KMS-11 (cell line): ENCODE measurements at regions not wholly inside any gene's neighbourhood (a gene's known extent, or its start where the extent isn't known, plus 50 kb on each side); places are given as distances from the start of the nearest gene placed in this dataset.

Source experiments
- H2AFZ ChIP-seq: fragments of 200-600 bp; sonication (generic); 2 replicates; pipeline ENCODE4 v1.6.1; 2016; ENCODE audit warnings: antibody characterized with exemption, mixed run types, low read depth
- H3K27ac ChIP-seq: fragments of 200-600 bp; sonication (generic); 2 replicates; pipeline ENCODE4 v1.6.1; 2016; ENCODE audit warnings: mild to moderate bottlenecking, mixed run types
- H3K27me3 ChIP-seq: fragments of 200-600 bp; sonication (generic); 2 replicates; pipeline ENCODE4 v1.6.1; 2017; ENCODE audit warnings: mild to moderate bottlenecking, low read depth, mixed run types, moderate library complexity; ENCODE audit not compliant: insufficient read depth
- H3K36me3 ChIP-seq: fragments of 200-600 bp; sonication (generic); 2 replicates; pipeline ENCODE4 v1.6.1; 2017; ENCODE audit warnings: mild to moderate bottlenecking, mixed run types; ENCODE audit not compliant: insufficient read depth
- H3K4me1 ChIP-seq: fragments of 200-600 bp; sonication (generic); 2 replicates; pipeline ENCODE4 v1.6.1; 2016; ENCODE audit warnings: mild to moderate bottlenecking, low read depth, mixed run types; ENCODE audit not compliant: poor library complexity, severe bottlenecking
- H3K4me2 ChIP-seq: fragments of 200-600 bp; sonication (generic); 2 replicates; pipeline ENCODE4 v1.7.0; 2016; ENCODE audit warnings: mild to moderate bottlenecking, mixed run types
- H3K4me3 ChIP-seq: fragments of 200-600 bp; sonication (generic); IDR thresholded peaks from 2 replicates; pipeline ENCODE4 v1.6.1; 2017; ENCODE audit warnings: low read depth, low read length, mixed read lengths; ENCODE audit not compliant: insufficient read depth
- H3K79me2 ChIP-seq: fragments of 200-600 bp; sonication (generic); 2 replicates; pipeline ENCODE4 v1.6.1; 2016; ENCODE audit warnings: low read depth, mixed run types; ENCODE audit not compliant: insufficient read depth
- H3K9ac ChIP-seq: fragments of 200-600 bp; sonication (generic); 2 replicates; pipeline ENCODE4 v1.6.1; 2016; ENCODE audit warnings: mild to moderate bottlenecking, mixed run types
- H4K20me1 ChIP-seq: fragments of 200-600 bp; sonication (generic); 2 replicates; pipeline ENCODE4 v1.6.1; 2016; ENCODE audit warnings: mild to moderate bottlenecking, mixed run types; ENCODE audit not compliant: insufficient read depth
- TF ChIP-seq, protein P1 (sequence below): fragments of 200-600 bp; sonication (generic); conservative IDR thresholded peaks from 2 replicates; pipeline ENCODE4 v1.6.1; 2017; ENCODE audit warnings: low read depth, mild to moderate bottlenecking, antibody characterized with exemption, low read length, moderate library complexity, mixed read lengths

DNA sequence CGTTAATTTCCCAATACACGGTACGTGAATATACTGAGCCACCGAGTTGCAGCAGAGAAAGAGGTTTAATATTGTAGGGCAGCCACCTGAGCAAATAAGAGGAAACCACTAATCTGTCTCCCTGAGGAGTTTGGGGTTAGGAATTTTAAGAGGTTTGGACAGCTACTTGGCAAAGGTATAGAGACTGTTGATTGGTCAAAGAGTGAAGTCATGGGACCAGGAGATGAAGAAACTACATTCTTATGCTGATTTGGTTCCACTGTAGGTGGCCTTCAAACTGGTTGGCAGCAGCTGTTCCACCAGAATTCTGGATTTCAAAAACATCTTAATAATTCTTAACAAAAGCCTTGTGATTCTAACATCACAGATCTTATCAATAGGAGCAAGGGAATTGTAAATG, 485.4 kb upstream of the PRMT6 start:
- Histone ChIP-seq H4K20me1 (no peaks in the 10 kb centered on the region), H3K4me3 (no peak overlapping the region), H3K36me3 (no peaks in the 10 kb centered on the region), H3K27ac (no peak overlapping the region), H3K4me2 (no peak overlapping the region), H3K9ac (no peak overlapping the region), H3K79me2 (no peaks in the 10 kb centered on the region), H2AFZ (no peak overlapping the region), H3K27me3 (no peaks in the 10 kb centered on the region), H3K4me1 (no peaks in the 10 kb centered on the region)
- TF ChIP-seq, protein P1, sequence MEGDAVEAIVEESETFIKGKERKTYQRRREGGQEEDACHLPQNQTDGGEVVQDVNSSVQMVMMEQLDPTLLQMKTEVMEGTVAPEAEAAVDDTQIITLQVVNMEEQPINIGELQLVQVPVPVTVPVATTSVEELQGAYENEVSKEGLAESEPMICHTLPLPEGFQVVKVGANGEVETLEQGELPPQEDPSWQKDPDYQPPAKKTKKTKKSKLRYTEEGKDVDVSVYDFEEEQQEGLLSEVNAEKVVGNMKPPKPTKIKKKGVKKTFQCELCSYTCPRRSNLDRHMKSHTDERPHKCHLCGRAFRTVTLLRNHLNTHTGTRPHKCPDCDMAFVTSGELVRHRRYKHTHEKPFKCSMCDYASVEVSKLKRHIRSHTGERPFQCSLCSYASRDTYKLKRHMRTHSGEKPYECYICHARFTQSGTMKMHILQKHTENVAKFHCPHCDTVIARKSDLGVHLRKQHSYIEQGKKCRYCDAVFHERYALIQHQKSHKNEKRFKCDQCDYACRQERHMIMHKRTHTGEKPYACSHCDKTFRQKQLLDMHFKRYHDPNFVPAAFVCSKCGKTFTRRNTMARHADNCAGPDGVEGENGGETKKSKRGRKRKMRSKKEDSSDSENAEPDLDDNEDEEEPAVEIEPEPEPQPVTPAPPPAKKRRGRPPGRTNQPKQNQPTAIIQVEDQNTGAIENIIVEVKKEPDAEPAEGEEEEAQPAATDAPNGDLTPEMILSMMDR: no peak

GRCh38 chr1:106584107-106584506, 472.4 kb upstream of the PRMT6 start:
- H4K20me1 ChIP-seq: no peaks in the 10 kb centered on the region
- no peaks in the 10 kb centered on the region for H3K4me1 ChIP-seq
- H2AFZ ChIP-seq: no peak overlapping the region
- H3K4me2 ChIP-seq: no peak overlapping the region
- no peak overlapping the region for H3K4me3 ChIP-seq
- H3K36me3 ChIP-seq: no peaks in the 10 kb centered on the region
- no peaks in the 10 kb centered on the region for H3K27me3 ChIP-seq
- H3K79me2 ChIP-seq: no peaks in the 10 kb centered on the region
- H3K9ac ChIP-seq: no peak overlapping the region
- TF ChIP-seq, protein P1: no peak
- H3K27ac ChIP-seq: no peak overlapping the region

- TF ChIP-seq, protein P1: no peak
- no peaks in the 10 kb centered on the region for H4K20me1 ChIP-seq
- H2AFZ ChIP-seq: no peak overlapping the region
Measured at GRCh38 chr1:106584676-106585075, 471.8 kb upstream of the PRMT6 start.

GRCh38 chr1:106600626-106601025, 455.8 kb upstream of the PRMT6 start:
- TF ChIP-seq, protein P1: no peak
- Histone ChIP-seq H3K4me2 (no peak overlapping the region), H3K79me2 (no peaks in the 10 kb centered on the region), H3K27ac (no peak overlapping the region), H4K20me1 (no peaks in the 10 kb centered on the region), H3K36me3 (no peaks in the 10 kb centered on the region), H3K9ac (no peak overlapping the region), H3K4me1 (no peaks in the 10 kb centered on the region), H3K27me3 (no peaks in the 10 kb centered on the region), H3K4me3 (no peak overlapping the region), H2AFZ (no peak overlapping the region)

More at GRCh38 chr1:106584676-106585075, 471.8 kb upstream of the PRMT6 start:
- H3K27ac ChIP-seq: no peak overlapping the region
- H3K79me2 ChIP-seq: no peaks in the 10 kb centered on the region
- H3K4me3 ChIP-seq: no peak overlapping the region
- no peaks in the 10 kb centered on the region for H3K36me3 ChIP-seq
- no peak overlapping the region for H3K9ac ChIP-seq
- no peaks in the 10 kb centered on the region for H3K27me3 ChIP-seq
- H3K4me1 ChIP-seq: no peaks in the 10 kb centered on the region
- H3K4me2 ChIP-seq: no peak overlapping the region
